Adipocyte (in vitro differentiated cells): ENCODE measurements at regions not wholly inside any gene's neighbourhood (a gene's known extent, or its start where the extent isn't known, plus 50 kb on each side); places are given as distances from the start of the nearest gene placed in this dataset.

ENCODE experiments used
- DNase-seq: peaks from one replicate; pipeline ENCODE4 v3.0.0-alpha.2; 2015; ENCODE audit warnings: low read depth
- H3K27me3 ChIP-seq: replicated peaks from 2 replicates; pipeline ENCODE4 v1.7.0; 2013; ENCODE audit warnings: mild to moderate bottlenecking, low read length, moderate library complexity; ENCODE audit not compliant: control insufficient read depth, insufficient read depth
- H3K36me3 ChIP-seq: 2 replicates; pipeline ENCODE4 v1.7.0; 2013; ENCODE audit warnings: low read length, mild to moderate bottlenecking, moderate library complexity; ENCODE audit not compliant: control insufficient read depth, insufficient read depth, severe bottlenecking
- H3K4me1 ChIP-seq: 2 replicates; pipeline ENCODE4 v1.7.0; 2013; ENCODE audit warnings: mild to moderate bottlenecking, low read length, moderate library complexity; ENCODE audit not compliant: control insufficient read depth, insufficient read depth
- H3K4me3 ChIP-seq: 2 replicates; pipeline ENCODE4 v1.7.0; 2013; ENCODE audit warnings: mild to moderate bottlenecking, low read length, moderate library complexity
- H3K9ac ChIP-seq: 2 replicates; pipeline ENCODE4 v1.7.0; 2013; ENCODE audit warnings: mild to moderate bottlenecking, low read length, moderate library complexity
- H3K9me3 ChIP-seq: 2 replicates; pipeline ENCODE4 v1.7.0; 2013; ENCODE audit warnings: mild to moderate bottlenecking, low read length, moderate library complexity; ENCODE audit not compliant: control insufficient read depth

DNA sequence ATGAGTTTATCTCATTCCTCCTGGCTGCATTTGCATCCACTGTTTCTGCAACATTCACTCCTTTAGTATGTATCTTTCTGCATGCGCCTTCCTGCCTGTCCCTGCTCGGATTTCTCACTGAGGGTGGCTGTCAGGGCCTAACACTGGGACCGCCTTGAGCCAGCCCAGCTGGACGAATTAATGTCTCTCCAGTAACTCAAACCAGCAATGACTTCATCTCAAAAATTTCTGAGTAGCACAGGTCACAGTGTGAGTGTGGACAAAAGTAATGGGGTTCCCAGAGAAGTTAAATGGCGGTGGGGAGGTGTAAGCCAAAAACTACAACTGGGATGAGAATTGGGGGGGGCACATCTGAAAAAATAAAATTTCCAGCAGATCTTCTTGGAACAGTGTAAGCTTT lies 444.0 kb upstream of the MGMT start:
- no peaks in the 10 kb centered on the region for H3K27me3 ChIP-seq
- H3K9ac ChIP-seq, result no peak overlapping the region

GRCh38 chr10:129024046-129024445 lies 443.0 kb upstream of the MGMT start:
- Histone ChIP-seq H3K36me3 (no peaks in the 10 kb centered on the region), H3K4me1 (peaks cover 24% of the 10 kb centered on the region), H3K9me3 (no peaks in the 10 kb centered on the region), H3K4me3 (no peak overlapping the region), H3K9ac (no peak overlapping the region), H3K27me3 (no peaks in the 10 kb centered on the region)
- no peak for DNase-seq

More for the DNA sequence above, 444.0 kb upstream of the MGMT start:
- no peaks in the 10 kb centered on the region for H3K9me3 ChIP-seq
- DNase-seq, result no peak
- H3K4me3 ChIP-seq, result no peak overlapping the region
- peaks cover 24% of the 10 kb centered on the region for H3K4me1 ChIP-seq
- no peaks in the 10 kb centered on the region for H3K36me3 ChIP-seq

- DNase-seq, result no peak
- Histone ChIP-seq H3K36me3 (no peaks in the 10 kb centered on the region), H3K4me3 (no peak overlapping the region), H3K9me3 (no peaks in the 10 kb centered on the region), H3K4me1 (peaks cover 20% of the 10 kb centered on the region), H3K27me3 (no peaks in the 10 kb centered on the region), H3K9ac (no peak overlapping the region)
Observed at GRCh38 chr10:129025787-129026186, 441.3 kb upstream of the MGMT start.

DNA sequence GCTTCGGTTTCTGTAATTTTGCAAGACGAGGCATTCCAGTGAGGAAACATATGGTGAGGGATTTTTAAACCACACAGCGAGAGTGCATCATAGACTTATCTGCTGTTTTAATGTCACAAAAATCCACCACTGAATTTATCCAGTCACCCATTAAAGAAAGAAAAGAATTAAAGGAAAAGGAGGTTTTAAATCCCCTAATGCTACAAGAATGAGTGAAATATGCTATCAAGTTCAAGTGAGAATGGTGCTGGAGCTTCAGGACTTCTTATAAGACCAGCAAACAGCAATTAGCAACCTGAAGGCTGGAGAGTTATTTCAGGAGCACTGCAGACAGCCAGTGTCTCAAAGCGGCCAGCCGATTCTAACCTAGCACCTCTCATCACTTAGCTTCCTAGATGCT lies 439.1 kb upstream of the MGMT start:
- Histone ChIP-seq H3K27me3 (no peaks in the 10 kb centered on the region), H3K4me3 (no peak overlapping the region), H3K4me1 (peaks cover 5% of the 10 kb centered on the region), H3K9me3 (no peaks in the 10 kb centered on the region), H3K36me3 (no peaks in the 10 kb centered on the region), H3K9ac (no peak overlapping the region)
- DNase-seq, result no peak

DNA sequence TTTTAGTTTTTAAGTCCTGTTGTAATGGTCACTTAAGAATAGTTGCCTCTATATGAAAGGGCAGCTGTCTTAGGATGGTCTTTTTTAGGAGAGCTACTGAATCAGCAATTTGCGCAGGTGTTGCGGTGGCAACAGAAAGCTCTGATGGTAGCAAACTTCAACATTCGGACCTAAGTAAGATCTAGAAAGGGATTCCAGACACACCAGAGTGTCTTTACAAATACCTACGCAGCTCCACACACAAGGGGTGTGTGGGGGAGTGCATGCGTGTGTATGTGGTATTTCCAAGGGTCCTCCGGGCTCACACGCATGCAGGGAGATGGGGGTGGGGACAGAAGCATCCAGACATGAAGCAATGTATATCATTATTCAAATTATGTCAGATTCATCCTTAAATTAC lies 438.6 kb upstream of the MGMT start:
- Histone ChIP-seq H3K36me3 (no peaks in the 10 kb centered on the region), H3K4me3 (no peak overlapping the region), H3K4me1 (no peaks in the 10 kb centered on the region), H3K27me3 (no peaks in the 10 kb centered on the region), H3K9ac (no peak overlapping the region), H3K9me3 (no peaks in the 10 kb centered on the region)
- no peak for DNase-seq

- no peak overlapping the region for H3K9ac ChIP-seq
- no peak overlapping the region for H3K4me3 ChIP-seq
- H3K4me1 ChIP-seq, result no peaks in the 10 kb centered on the region
- peaks cover 4% of the 10 kb centered on the region for H3K27me3 ChIP-seq
- no peak for DNase-seq
- H3K9me3 ChIP-seq, result no peaks in the 10 kb centered on the region
- no peaks in the 10 kb centered on the region for H3K36me3 ChIP-seq
Observed at GRCh38 chr10:129029051-129029450, 438.0 kb upstream of the MGMT start.

GRCh38 chr10:129029851-129030602 lies 437.0 kb upstream of the MGMT start:
- Histone ChIP-seq H3K4me1 (no peaks in the 10 kb centered on the region), H3K9me3 (no peaks in the 10 kb centered on the region), H3K27me3 (peaks cover 4% of the 10 kb centered on the region), H3K9ac (no peak overlapping the region), H3K4me3 (no peak overlapping the region), H3K36me3 (no peaks in the 10 kb centered on the region)
- DNase-seq, result no peak

DNA sequence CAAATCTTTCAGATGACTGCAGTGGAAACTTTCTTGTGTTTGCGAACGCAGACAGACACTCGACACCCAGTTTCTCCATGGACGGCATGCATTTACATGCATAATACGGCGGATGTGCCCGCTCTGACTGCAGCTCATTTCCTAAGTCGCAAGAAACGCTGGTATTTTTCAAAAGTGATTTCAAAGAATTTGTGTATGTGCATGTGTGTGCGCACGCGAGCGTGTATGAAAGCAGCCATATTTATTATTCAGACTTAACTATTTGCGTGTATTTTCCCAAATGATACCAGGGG lies 436.5 kb upstream of the MGMT start:
- Histone ChIP-seq H3K4me3 (no peak overlapping the region), H3K4me1 (no peaks in the 10 kb centered on the region), H3K27me3 (peaks cover 6% of the 10 kb centered on the region)

GRCh38 chr10:129030996-129031843 lies 435.8 kb upstream of the MGMT start:
- Histone ChIP-seq H3K9ac (no peak overlapping the region), H3K4me1 (no peaks in the 10 kb centered on the region), H3K27me3 (peaks cover 11% of the 10 kb centered on the region), H3K36me3 (no peaks in the 10 kb centered on the region), H3K9me3 (no peaks in the 10 kb centered on the region), H3K4me3 (no peak overlapping the region)
- peak; percentile 8 for DNase-seq

More for the DNA sequence above, 436.5 kb upstream of the MGMT start:
- Histone ChIP-seq H3K9ac (no peak overlapping the region), H3K9me3 (no peaks in the 10 kb centered on the region), H3K36me3 (no peaks in the 10 kb centered on the region)
- DNase-seq, result no peak

DNA sequence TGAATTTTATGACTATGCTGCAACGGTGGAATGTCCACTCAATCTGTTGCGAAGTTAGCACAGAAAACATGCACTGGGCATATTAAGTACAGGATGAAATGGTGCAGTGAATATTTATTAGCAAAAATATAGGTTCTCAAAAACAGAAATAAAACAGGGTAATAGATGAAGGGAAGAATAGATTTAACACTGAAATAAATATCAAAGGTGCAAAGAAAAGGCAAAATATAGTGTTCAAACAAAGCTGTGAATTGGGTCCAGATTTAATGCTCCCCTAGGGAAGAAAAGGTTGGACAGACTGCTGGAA lies 435.2 kb upstream of the MGMT start:
- Histone ChIP-seq H3K4me1 (no peaks in the 10 kb centered on the region), H3K9me3 (no peaks in the 10 kb centered on the region), H3K27me3 (peaks cover 11% of the 10 kb centered on the region), H3K36me3 (no peaks in the 10 kb centered on the region), H3K4me3 (no peak overlapping the region), H3K9ac (no peak overlapping the region)
- DNase-seq, result no peak

DNA sequence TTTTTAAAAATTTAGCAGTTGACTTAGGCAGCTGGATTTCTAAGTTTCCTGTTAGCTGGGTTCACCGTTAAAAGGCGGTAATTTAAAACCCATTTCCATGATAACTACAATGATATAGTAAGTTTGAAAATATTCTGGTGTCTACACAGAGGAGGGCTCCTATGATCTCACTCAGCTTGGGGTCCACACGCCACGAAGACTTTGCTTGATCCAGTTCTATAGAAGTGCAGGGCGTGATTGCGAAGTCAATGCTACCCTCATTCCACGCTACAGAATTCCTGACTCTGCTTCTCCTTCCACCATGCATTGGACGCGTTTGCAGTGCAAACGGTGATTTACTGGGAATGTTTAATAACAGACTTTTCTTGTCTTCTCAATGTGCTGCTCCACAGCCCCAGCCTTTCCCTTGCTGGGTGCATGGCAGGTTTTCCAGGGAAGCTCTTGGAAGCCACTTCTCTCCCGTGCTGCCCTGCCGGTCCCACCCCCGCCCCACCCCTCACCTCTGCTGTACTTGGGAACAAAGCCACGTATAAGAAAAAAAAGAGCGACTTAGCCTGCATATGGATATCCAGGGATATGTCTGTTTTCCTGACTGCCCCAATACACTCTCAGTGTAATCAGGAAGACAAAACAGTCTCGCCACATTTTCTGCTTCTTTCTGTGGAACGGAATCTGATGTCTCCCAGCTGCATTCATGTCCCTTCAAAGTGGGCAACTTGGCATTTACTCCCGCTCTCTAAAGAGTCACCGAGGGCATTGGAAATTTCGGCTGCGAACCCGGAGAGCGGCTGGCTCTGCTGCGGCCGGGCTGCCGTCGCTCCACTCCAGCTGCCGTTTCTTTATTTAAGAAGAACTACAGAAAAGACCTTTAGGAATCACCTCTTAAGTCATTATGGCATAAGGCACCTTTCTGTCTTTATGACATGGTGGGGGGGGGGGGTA lies 434.4 kb upstream of the MGMT start:
- no peaks in the 10 kb centered on the region for H3K36me3 ChIP-seq
- no peaks in the 10 kb centered on the region for H3K9me3 ChIP-seq
- H3K4me1 ChIP-seq, result no peaks in the 10 kb centered on the region
- H3K4me3 ChIP-seq, result no peak overlapping the region
- H3K9ac ChIP-seq, result no peak overlapping the region
- peaks cover 11% of the 10 kb centered on the region for H3K27me3 ChIP-seq
- DNase-seq, result no peak
